Loucy (cell line): ENCODE measurements at regions not wholly inside any gene's neighbourhood (a gene's known extent, or its start where the extent isn't known, plus 50 kb on each side); places are given as distances from the start of the nearest gene placed in this dataset.

ENCODE experiments used
- H2AFZ ChIP-seq: fragments of 200-600 bp; sonication (generic); 2 replicates; pipeline ENCODE4 v1.6.0; 2016; ENCODE audit warnings: antibody characterized with exemption, mild to moderate bottlenecking, low read length, moderate library complexity
- H3F3A ChIP-seq: fragments of 200-600 bp; 2 replicates; pipeline ENCODE4 v1.6.0; 2016; ENCODE audit warnings: antibody characterized with exemption, low read depth, mild to moderate bottlenecking
- H3K27me3 ChIP-seq: fragments of 200-600 bp; sonication (generic); 2 replicates; pipeline ENCODE4 v1.6.1; 2014; ENCODE audit warnings: low read length, mild to moderate bottlenecking; ENCODE audit not compliant: insufficient read depth, poor library complexity, severe bottlenecking
- H3K36me3 ChIP-seq: fragments of 200-600 bp; sonication (generic); 2 replicates; pipeline ENCODE4 v1.6.1; 2016; ENCODE audit warnings: low read length; ENCODE audit not compliant: insufficient read depth
- H3K4me1 ChIP-seq: fragments of 200-600 bp; sonication (generic); 2 replicates; pipeline ENCODE4 v1.5.1; 2014; ENCODE audit warnings: low read length, mild to moderate bottlenecking; ENCODE audit not compliant: insufficient read depth, poor library complexity, severe bottlenecking
- H3K4me2 ChIP-seq: fragments of 200-600 bp; sonication (generic); 2 replicates; pipeline ENCODE4 v1.6.0; 2014; ENCODE audit warnings: antibody characterized with exemption, low read length, low read depth, mild to moderate bottlenecking; ENCODE audit not compliant: poor library complexity, severe bottlenecking
- H3K4me3 ChIP-seq: fragments of 200-600 bp; sonication (generic); 2 replicates; pipeline ENCODE4 v1.5.1; 2014; ENCODE audit warnings: low read length, mild to moderate bottlenecking, mixed read lengths; ENCODE audit not compliant: poor library complexity, severe bottlenecking
- H3K79me2 ChIP-seq: fragments of 200-600 bp; sonication (generic); 2 replicates; pipeline ENCODE4 v1.6.1; 2014; ENCODE audit warnings: low read length; ENCODE audit not compliant: insufficient read depth
- H3K9ac ChIP-seq: fragments of 200-600 bp; sonication (generic); 2 replicates; pipeline ENCODE4 v1.6.0; 2014; ENCODE audit warnings: mild to moderate bottlenecking, low read depth, low read length, moderate library complexity; ENCODE audit not compliant: poor library complexity, severe bottlenecking
- H3K9me2 ChIP-seq: fragments of 200-600 bp; sonication (generic); replicated peaks from 2 replicates; pipeline ENCODE4 v1.6.1; 2016; ENCODE audit warnings: low read depth, low read length, mixed read lengths
- H3K9me3 ChIP-seq: fragments of 200-600 bp; sonication (generic); 2 replicates; pipeline ENCODE4 v1.6.1; 2014; ENCODE audit warnings: mild to moderate bottlenecking, antibody characterized with exemption, low read length, low read depth; ENCODE audit not compliant: insufficient read depth
- H4K20me1 ChIP-seq: fragments of 200-600 bp; sonication (generic); 2 replicates; pipeline ENCODE4 v1.6.0; 2014; ENCODE audit warnings: antibody characterized with exemption, low read length, mild to moderate bottlenecking; ENCODE audit not compliant: insufficient read depth, poor library complexity, severe bottlenecking
- EZH2phosphoT487 ChIP-seq: fragments of 200-600 bp; IDR thresholded peaks from 2 replicates; pipeline ENCODE4 v1.6.1; 2018; ENCODE audit warnings: antibody characterized with exemption, mild to moderate bottlenecking, moderate library complexity, borderline replicate concordance
- TF ChIP-seq, protein P1 (sequence below): fragments of 200-600 bp; sonication (generic); conservative IDR thresholded peaks from 2 replicates; pipeline ENCODE4 v1.5.1; 2014; ENCODE audit warnings: mild to moderate bottlenecking, antibody characterized with exemption, low read length

GRCh38 chr11:122032317-122032716 is 83.7 kb downstream of the BLID start:
- Histone ChIP-seq H3F3A (no peaks in the 10 kb centered on the region), H3K79me2 (no peaks in the 10 kb centered on the region), H3K27me3 (no peaks in the 10 kb centered on the region), H3K36me3 (no peaks in the 10 kb centered on the region), H3K4me1 (no peaks in the 10 kb centered on the region), H3K9ac (no peak overlapping the region), H3K9me2 (no peaks in the 10 kb centered on the region), H3K9me3 (no peaks in the 10 kb centered on the region), H3K4me2 (no peak overlapping the region), H4K20me1 (no peaks in the 10 kb centered on the region), H2AFZ (no peak overlapping the region), H3K4me3 (no peak overlapping the region)
- TF ChIP-seq EZH2phosphoT487, result no peak
- TF ChIP-seq, protein P1, sequence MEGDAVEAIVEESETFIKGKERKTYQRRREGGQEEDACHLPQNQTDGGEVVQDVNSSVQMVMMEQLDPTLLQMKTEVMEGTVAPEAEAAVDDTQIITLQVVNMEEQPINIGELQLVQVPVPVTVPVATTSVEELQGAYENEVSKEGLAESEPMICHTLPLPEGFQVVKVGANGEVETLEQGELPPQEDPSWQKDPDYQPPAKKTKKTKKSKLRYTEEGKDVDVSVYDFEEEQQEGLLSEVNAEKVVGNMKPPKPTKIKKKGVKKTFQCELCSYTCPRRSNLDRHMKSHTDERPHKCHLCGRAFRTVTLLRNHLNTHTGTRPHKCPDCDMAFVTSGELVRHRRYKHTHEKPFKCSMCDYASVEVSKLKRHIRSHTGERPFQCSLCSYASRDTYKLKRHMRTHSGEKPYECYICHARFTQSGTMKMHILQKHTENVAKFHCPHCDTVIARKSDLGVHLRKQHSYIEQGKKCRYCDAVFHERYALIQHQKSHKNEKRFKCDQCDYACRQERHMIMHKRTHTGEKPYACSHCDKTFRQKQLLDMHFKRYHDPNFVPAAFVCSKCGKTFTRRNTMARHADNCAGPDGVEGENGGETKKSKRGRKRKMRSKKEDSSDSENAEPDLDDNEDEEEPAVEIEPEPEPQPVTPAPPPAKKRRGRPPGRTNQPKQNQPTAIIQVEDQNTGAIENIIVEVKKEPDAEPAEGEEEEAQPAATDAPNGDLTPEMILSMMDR, result no peak

DNA sequence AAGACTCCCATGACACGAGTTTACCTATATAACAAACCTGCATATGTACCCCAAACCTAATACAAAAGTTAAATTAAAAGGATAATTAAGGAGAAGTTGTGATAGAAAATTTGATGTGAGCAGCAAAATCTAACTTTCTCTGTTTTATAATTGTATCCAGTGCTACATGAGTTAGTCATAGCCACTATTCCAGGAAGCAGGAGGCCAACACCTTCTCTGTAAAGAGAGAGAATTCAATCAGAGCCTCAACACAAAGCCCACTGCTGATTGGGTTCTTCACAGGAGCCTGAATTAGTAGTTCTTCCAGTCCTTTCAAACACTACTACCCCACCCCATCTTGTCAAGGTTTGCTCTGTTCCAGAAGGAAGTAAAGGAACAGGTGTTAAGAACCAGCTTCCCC is 84.2 kb downstream of the BLID start:
- no peak overlapping the region for H2AFZ ChIP-seq
- no peak for TF ChIP-seq EZH2phosphoT487
- no peaks in the 10 kb centered on the region for H3K9me3 ChIP-seq
- no peaks in the 10 kb centered on the region for H3K79me2 ChIP-seq
- H3K9me2 ChIP-seq, result no peaks in the 10 kb centered on the region
- no peaks in the 10 kb centered on the region for H3K27me3 ChIP-seq
- H3K4me2 ChIP-seq, result no peak overlapping the region
- no peaks in the 10 kb centered on the region for H4K20me1 ChIP-seq
- no peaks in the 10 kb centered on the region for H3F3A ChIP-seq
- no peaks in the 10 kb centered on the region for H3K36me3 ChIP-seq
- H3K9ac ChIP-seq, result no peak overlapping the region
- no peaks in the 10 kb centered on the region for H3K4me1 ChIP-seq
- H3K4me3 ChIP-seq, result no peak overlapping the region

DNA sequence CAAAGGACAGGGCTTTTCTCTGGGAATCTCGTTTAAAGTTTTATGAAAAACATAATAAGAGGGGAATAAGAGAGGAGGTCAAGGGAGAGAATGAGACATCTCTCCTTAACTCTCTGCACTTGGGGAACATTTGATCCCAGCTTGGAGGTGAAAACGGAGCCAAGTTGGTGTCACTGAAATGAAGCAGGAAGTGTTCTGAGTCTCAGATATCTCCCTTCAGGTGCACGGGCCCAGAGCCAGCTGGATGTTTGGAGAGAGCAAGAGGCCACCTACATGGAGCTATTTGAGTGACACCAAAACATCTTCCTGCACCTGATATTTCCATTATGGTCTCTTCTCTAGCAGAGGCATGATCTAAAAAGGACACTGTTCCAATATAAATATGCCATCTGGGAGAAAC is 85.7 kb downstream of the BLID start:
- Histone ChIP-seq H3K27me3 (no peaks in the 10 kb centered on the region), H3K4me2 (no peak overlapping the region), H4K20me1 (no peaks in the 10 kb centered on the region), H3K9ac (no peak overlapping the region), H3K79me2 (no peaks in the 10 kb centered on the region), H3K4me3 (no peak overlapping the region), H3K4me1 (no peaks in the 10 kb centered on the region), H3K36me3 (no peaks in the 10 kb centered on the region), H3K9me2 (no peaks in the 10 kb centered on the region), H3K9me3 (no peaks in the 10 kb centered on the region), H3F3A (no peaks in the 10 kb centered on the region), H2AFZ (no peak overlapping the region)
- no peak for TF ChIP-seq EZH2phosphoT487
- TF ChIP-seq, protein P1, result no peak

DNA sequence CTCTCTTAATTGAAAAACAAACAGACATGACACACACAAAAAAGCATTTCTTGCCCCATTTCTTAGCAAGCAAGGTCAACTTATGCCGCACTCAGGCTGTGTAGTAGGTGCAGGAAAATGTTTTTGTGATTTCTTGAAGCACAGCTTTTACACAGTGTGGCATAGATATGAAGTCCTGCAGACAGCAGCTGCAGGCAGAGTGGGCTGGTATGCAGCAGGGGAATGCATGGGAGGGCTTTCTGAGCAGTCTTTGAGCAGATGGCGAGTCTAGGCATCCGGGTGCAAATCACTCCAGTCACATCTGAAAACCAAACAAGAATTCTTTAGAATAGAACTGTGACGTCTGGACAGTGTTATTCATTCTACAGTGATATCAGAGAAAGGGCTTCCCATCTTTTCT is 87.5 kb downstream of the BLID start:
- no peak overlapping the region for H3K4me3 ChIP-seq
- H3K36me3 ChIP-seq, result no peaks in the 10 kb centered on the region
- no peak overlapping the region for H3K4me2 ChIP-seq
- no peak overlapping the region for H3K9ac ChIP-seq
- no peak overlapping the region for H2AFZ ChIP-seq
- no peaks in the 10 kb centered on the region for H3K9me2 ChIP-seq
- no peaks in the 10 kb centered on the region for H4K20me1 ChIP-seq
- H3K9me3 ChIP-seq, result no peaks in the 10 kb centered on the region
- no peaks in the 10 kb centered on the region for H3K27me3 ChIP-seq
- H3K79me2 ChIP-seq, result no peaks in the 10 kb centered on the region
- no peaks in the 10 kb centered on the region for H3K4me1 ChIP-seq
- no peaks in the 10 kb centered on the region for H3F3A ChIP-seq
- TF ChIP-seq EZH2phosphoT487, result no peak
- TF ChIP-seq, protein P1, result no peak
